NOMO-1 treated with DMSO at 0.1 percent for 48 hours (cell line): ENCODE measurements at regions not wholly inside any gene's neighbourhood (a gene's known extent, or its start where the extent isn't known, plus 50 kb on each side); places are given as distances from the start of the nearest gene placed in this dataset.
"Not testable (repeated sequence)": the region's sequence is repeated elsewhere in the genome, so short reads cannot be mapped to it uniquely, and the experiment has no call there.

Experiments
- DNase-seq: peaks from one replicate; lab custom pipeline; 2025; ENCODE audit not compliant: unreplicated experiment; lab: John Stamatoyannopoulos, UW

GRCh38 chr12:13570005-13570694 is 373.6 kb downstream of the EMP1 start:
- no peak for DNase-seq

DNA sequence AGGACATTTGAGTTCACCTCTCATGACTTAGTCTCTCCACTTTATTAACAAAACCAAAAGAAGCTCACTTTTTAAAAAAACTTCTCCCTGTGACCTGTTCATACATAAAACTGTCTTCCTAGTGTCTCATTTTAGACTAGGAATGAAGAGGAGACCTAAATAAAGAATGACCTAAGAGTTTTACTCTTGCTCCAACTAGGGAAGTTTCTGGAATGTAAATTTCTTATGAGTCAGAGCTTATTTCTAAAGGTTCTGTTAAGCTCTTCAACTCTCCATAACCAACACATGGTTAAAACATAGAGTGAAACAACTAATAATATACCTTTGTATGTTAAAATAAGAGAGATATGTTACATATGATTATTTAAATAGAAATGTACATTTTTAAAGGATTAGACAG is 369.8 kb downstream of the EMP1 start:
- no peak for DNase-seq

GRCh38 chr12:13564266-13564810 is 367.8 kb downstream of the EMP1 start:
- no peak for DNase-seq

DNA sequence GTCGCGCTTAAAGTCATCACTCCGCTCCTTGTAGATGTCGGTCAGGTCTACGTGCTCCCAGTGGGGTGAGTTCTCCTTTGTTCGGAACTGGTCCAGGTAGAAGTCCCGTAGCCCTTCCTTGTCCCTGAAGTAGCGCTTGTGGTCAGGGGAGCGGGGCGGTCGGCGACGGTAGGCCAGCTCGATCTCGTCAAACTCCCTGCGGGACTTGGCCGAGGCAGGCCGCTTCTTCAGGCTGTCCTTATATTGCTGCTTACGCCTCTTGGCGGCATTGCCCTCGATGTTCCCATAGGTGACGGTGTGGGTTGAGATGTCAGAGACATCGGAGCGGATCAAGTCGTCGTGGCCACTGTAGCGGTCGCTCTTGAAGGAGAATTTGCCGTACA is 367.2 kb downstream of the EMP1 start:
- no peak for DNase-seq

GRCh38 chr12:13562915-13563742 is 366.6 kb downstream of the EMP1 start:
- no peak for DNase-seq

DNA sequence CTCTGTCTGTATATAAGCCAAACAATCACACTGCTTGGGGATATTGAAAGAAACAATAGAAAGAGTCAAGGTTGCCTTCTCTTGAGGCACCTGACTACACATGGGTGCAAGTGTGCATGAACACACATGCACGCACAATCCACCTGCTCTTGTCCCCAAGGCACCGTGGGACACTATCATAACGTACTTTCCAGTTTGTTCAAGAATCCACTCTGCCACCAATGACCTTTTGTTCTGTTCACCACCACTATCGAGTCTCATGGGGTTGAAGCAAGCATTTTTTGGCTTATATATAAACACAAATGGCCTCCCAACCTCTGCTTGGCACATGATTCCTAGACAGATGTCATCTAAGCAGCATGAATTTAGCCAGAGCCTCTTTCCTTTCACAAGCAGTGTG is 365.4 kb downstream of the EMP1 start:
- DNase-seq = no peak

DNA sequence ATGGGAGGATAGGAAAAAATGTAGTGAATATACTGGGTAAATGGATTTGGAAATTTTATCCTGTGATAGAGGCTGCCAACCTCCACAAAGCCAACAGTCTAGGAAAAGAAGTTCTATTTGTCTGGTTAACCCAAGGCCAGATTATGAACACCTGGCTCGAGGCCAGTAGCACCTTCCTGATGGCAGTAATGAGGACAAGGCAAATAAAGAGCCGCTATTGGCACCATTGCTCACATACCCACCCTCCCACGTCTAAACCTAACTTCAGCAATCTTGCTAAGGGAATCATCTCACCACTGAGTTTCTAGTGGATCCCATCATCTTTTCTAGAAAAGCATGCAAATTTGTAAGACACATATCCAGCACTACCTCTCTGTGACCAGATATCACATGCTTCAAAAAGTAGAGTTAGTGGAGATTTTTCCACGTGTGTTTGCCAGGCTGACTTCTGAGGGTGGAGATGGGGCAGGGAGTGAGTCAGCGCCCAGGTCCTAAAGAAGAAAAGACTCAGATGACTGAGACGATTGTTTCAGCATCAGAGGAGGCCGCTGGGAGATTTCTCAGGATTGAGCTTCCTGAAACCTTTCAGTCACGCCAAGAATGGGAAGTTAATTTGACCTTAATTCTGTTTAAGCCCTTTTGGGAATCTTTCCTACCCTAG is 362.9 kb downstream of the EMP1 start:
- no peak for DNase-seq

DNA sequence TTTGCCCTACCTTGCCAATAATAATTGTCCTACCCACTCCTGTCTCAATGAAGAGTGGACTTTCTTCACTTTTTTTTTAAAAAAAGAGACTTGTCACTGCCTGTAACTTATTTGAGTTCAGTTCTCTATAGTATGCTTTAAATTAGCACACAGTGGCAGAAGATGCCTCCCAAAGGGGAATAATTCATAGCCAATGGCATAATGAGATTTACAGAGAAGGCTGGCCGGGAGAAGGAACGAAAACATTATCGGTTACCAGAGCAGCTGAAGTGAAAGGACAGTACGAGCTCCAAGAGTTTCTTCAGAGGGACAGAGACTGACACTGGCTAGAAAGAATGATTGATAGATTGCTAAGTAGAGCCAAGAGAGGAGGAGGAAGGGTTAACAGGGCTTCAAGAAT is 356.3 kb downstream of the EMP1 start:
- no peak for DNase-seq

- DNase-seq = no peak
Measured at GRCh38 chr12:13547283-13547682, 350.8 kb downstream of the EMP1 start.

DNA sequence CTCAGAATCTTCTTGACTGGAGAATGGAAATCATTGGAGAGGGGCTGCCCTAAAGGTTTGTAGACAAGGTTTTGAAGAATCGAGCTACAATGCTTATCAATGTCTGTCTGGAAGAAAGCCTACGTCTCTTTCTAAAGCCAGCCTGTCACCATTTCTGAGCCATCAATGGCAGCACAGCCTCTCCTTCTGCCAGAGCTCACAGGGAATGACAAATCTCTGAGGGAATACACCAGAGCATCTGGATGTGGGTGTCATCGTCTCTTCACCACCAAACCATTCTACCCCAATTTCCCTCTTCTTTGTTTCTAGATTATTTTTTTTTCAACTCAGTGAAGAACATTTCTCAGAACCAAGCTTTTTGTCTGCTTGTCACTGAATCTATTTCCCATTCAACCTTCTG is 349.7 kb downstream of the EMP1 start:
- DNase-seq = no peak

- DNase-seq = no peak
Measured at GRCh38 chr12:13539051-13539450, 342.5 kb downstream of the EMP1 start.

DNA sequence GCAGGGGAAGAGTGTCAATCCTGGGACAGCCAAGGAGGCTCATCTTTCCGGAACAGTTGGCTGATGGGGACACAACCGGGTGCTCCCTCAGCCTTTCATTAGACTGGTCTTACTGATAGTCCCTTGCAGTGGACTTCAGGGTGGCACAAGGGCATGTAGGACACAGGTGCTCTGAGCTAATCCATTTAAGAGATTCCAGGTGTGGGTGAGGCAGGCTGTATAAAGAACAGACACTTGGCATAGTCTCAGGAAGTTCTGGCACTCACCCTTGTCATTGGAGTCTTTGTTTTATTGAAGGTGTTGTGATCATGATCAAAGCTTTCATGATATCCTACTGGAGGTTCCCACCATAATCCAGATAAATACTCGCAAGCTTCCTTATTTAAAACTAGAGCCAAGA is 341.6 kb downstream of the EMP1 start:
- DNase-seq = no peak

DNA sequence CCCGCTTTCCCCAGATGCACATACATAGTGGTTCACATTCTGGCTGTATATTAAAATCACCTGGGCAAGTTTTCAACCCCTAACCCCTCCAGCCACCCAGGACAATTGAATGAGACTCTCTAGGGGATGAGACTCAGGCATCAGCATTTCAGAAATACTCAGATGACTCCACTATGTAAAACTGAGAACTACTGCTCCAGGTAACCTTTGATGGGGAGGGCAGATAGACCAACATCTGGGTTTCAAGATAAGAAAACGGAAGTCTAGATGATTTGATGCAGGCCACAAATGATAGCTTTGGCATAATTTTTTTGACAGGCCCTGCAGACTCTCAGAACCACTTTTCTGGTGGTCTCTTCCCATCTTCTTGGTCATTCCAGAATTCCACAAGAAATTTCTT is 341.1 kb downstream of the EMP1 start:
- no peak for DNase-seq

- no peak for DNase-seq
Measured at GRCh38 chr12:13536219-13536910, 339.8 kb downstream of the EMP1 start.

DNA sequence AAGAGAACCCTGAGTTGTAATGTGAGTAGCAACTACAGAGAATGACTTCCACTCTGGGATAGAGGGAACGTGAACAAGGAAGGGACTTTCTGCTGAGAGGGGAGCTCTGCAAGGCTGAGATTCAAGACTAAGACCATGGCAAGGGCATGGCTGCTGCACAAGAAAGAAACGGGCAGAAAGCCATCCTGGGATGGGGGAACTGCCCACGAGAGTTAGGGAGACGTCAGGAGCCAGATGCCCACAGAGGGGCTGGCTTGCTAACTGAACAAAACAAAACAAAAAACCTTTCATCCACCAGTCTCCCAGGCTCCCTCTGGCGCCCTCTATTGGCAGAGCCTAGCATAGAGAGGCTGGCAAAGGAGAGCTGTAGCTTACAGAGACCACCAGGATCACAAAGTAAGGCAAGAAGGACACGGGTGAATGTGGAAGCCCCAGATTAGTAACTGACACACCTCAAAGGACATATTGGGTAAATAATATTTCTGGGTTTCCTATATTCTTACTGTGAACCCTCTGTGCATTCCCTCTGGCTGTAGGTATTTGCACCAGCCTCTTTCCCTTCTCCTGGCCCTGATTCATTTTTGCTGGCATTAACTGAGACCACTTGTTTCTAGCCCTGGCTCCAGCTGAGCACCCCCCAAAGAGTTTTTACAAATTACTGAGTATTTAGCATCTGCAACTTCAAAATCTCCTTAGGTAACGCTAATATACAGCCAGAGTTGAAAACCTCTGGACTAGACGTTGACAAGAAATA is 338.3 kb downstream of the EMP1 start:
- DNase-seq = peak; percentile 6

GRCh38 chr12:13534242-13534641 is 337.7 kb downstream of the EMP1 start:
- DNase-seq = no peak

DNA sequence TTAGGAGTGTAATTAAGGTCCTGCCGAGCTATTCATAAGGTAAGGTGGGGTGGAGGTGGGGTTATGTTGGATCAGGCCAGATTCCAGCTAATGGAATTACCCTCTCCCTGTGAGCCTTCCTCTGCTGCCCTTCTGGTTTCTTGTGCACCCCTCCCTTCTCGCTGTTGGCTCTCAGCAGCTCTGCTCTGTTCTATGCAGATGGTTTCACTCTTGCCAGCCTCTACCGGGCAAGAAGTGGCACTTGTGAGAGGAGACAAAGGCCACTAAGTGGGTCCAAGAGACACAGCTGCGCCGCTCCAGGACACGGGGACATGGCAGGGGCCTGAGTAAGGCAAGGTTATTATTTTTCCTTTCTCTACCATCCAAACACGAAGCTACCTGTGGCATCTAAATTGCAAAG is 334.4 kb downstream of the EMP1 start:
- no peak for DNase-seq

GRCh38 chr12:13526185-13526921 is 329.8 kb downstream of the EMP1 start:
- DNase-seq = not testable (repeated sequence)

DNA sequence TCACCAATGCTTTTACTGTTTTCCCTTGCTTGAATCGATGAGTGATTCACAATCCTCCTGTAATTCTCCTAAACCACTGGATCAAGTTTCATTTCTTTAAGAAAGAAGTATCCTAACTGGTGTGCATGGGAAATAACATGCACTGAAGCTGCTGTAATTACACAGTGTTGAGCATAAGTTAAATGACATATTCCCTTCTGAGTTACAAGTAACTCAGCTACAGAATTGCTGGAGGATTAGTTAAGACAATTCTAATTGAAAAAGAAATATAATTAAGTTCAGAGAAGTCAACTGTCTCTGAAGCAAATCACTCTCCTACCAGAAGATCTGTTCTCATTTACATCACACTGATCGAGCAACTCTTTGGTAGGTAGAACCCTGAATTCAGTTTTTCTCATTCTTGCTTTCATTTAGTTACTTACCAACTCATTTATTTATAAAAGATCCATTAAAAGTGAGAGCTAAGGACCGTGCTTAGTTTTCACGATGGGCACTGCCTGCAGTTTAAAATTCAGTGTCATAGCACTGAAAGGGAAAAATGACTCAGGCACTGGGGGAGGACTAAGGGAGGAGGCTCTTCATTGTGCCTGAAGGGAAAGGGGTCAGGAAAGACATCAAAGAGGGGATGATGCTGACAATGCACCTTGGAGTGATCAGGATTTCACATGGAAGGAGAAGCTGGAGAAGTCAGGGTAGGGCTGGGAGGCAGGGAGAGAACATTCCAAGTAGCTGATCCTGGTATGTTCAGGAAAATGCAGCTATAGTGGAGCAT is 327.2 kb downstream of the EMP1 start:
- DNase-seq = no peak
